GM23338 (cell line): ENCODE measurements at regions not wholly inside any gene's neighbourhood (a gene's known extent, or its start where the extent isn't known, plus 50 kb on each side); places are given as distances from the start of the nearest gene placed in this dataset.

Source experiments
- ETS1 ChIP-seq: IDR thresholded peaks from 2 replicates; pipeline ENCODE4 v1.6.1; 2016; ENCODE audit warnings: antibody characterized with exemption
- EZH2 ChIP-seq: fragments of 200-600 bp; sonication (generic); IDR thresholded peaks from one replicate; pipeline ENCODE4 v1.8.0; 2017; ENCODE audit warnings: antibody characterized with exemption, mild to moderate bottlenecking, low read depth; ENCODE audit not compliant: unreplicated experiment
- EZH2phosphoT487 ChIP-seq: fragments of 200-600 bp; sonication (generic); IDR thresholded peaks from one replicate; pipeline ENCODE4 v1.8.1; 2018; ENCODE audit warnings: antibody characterized with exemption; ENCODE audit not compliant: unreplicated experiment
- POLR2AphosphoS5 ChIP-seq: IDR thresholded peaks from 2 replicates; pipeline ENCODE4 v1.6.1; 2016; ENCODE audit warnings: antibody characterized with exemption, low read depth
- REST ChIP-seq: IDR thresholded peaks from one replicate; pipeline ENCODE4 v1.6.1; 2018; ENCODE audit warnings: antibody characterized with exemption; ENCODE audit not compliant: unreplicated experiment
- ZNF114 ChIP-seq: fragments of 250-450 bp; sonication (Bioruptor Pico); IDR thresholded peaks from 2 replicates; pipeline ENCODE4 v1.5.0; 2020; ENCODE audit warnings: mild to moderate bottlenecking, moderate library complexity
- TF ChIP-seq, protein P1 (sequence below), 2 experiments: fragments of 200-600 bp in 1 of 2; sonication (generic) in 1 of 2; conservative IDR thresholded peaks; 2 replicates each; pipeline versions ENCODE4 v1.5.1 to v1.6.1; 2016 to 2017; ENCODE audit warnings: antibody characterized with exemption in 2 of 2, low read depth in 2 of 2, mild to moderate bottlenecking in 2 of 2, moderate library complexity in 1 of 2

GRCh38 chr12:87405918-87406317 lies 623.3 kb downstream of the C12orf50 start:
- TF ChIP-seq REST (no peak), EZH2 (no peak), EZH2phosphoT487 (no peak), POLR2AphosphoS5 (no peak), ETS1 (no peak), ZNF114 (CRISPR knock-in tag) (no peak)
- TF ChIP-seq, protein P1, sequence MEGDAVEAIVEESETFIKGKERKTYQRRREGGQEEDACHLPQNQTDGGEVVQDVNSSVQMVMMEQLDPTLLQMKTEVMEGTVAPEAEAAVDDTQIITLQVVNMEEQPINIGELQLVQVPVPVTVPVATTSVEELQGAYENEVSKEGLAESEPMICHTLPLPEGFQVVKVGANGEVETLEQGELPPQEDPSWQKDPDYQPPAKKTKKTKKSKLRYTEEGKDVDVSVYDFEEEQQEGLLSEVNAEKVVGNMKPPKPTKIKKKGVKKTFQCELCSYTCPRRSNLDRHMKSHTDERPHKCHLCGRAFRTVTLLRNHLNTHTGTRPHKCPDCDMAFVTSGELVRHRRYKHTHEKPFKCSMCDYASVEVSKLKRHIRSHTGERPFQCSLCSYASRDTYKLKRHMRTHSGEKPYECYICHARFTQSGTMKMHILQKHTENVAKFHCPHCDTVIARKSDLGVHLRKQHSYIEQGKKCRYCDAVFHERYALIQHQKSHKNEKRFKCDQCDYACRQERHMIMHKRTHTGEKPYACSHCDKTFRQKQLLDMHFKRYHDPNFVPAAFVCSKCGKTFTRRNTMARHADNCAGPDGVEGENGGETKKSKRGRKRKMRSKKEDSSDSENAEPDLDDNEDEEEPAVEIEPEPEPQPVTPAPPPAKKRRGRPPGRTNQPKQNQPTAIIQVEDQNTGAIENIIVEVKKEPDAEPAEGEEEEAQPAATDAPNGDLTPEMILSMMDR (conservative IDR thresholded peaks at IDR 0.05; ENCODE audit: low read depth in 2 of 2): no peak
